ENCODE measurements at regions not wholly inside any gene's neighbourhood (a gene's known extent, or its start where the extent isn't known, plus 50 kb on each side); places are given as distances from the start of the nearest gene placed in this dataset.

DNA sequence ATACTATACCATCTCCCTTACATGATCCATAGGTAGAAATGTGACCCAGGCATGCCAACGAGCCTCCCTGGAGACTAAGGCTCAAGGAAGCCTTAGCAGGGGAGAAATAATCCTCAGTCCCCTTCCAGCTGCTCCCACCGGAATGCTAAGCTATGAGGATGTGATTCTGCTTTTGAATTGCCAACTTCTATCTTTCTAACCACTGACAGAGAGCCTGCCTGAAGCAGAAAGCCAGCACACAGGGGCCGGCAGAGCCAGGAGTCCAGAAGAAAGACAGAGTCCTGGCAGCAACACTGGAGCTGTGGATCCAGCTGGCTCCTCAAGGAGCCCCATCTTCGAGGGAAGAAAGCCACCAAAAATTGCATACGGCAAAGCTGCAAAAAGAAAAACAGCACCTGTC lies 579.6 kb upstream of the CDH5 start:
- H4K20me1 ChIP-seq (ENCODE audit: insufficient read depth, poor library complexity, severe bottlenecking), result no peaks in the 10 kb centered on the region
- no peak overlapping the region for H3K4me3 ChIP-seq
- no peak overlapping the region for H3K4me2 ChIP-seq
- no peak for DNase-seq (ENCODE audit: low spot score)
- H3K4me1 ChIP-seq (ENCODE audit: insufficient read depth), result peaks cover 7% of the 10 kb centered on the region
- H3K9me2 ChIP-seq (replicated peaks; ENCODE audit: insufficient read depth), result no peaks in the 10 kb centered on the region
- no peaks in the 10 kb centered on the region for H3K27me3 ChIP-seq
- H3K27ac ChIP-seq, result no peak overlapping the region
- no peak overlapping the region for H2AFZ ChIP-seq
- TF ChIP-seq EZH2 (IDR thresholded peaks at IDR 0.05; ENCODE audit: borderline replicate concordance), result no peak
- TF ChIP-seq, protein P1, sequence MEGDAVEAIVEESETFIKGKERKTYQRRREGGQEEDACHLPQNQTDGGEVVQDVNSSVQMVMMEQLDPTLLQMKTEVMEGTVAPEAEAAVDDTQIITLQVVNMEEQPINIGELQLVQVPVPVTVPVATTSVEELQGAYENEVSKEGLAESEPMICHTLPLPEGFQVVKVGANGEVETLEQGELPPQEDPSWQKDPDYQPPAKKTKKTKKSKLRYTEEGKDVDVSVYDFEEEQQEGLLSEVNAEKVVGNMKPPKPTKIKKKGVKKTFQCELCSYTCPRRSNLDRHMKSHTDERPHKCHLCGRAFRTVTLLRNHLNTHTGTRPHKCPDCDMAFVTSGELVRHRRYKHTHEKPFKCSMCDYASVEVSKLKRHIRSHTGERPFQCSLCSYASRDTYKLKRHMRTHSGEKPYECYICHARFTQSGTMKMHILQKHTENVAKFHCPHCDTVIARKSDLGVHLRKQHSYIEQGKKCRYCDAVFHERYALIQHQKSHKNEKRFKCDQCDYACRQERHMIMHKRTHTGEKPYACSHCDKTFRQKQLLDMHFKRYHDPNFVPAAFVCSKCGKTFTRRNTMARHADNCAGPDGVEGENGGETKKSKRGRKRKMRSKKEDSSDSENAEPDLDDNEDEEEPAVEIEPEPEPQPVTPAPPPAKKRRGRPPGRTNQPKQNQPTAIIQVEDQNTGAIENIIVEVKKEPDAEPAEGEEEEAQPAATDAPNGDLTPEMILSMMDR (IDR thresholded peaks at IDR 0.05; ENCODE audit: poor library complexity), result no peak
- TF ChIP-seq EZH2phosphoT487 (IDR thresholded peaks at IDR 0.05; ENCODE audit: low read depth, severe bottlenecking, unreplicated experiment), result no peak
- 32% methylated on average over 5 of the region's 5 CpGs for WGBS (ENCODE audit: low lambda C conversion rate, missing lambda C conversion rate)
- no peaks in the 10 kb centered on the region for H3K79me2 ChIP-seq
- no peaks in the 10 kb centered on the region for H3K36me3 ChIP-seq (replicated peaks; ENCODE audit: insufficient read depth, low read depth)
- no peaks in the 10 kb centered on the region for H3K9me3 ChIP-seq (ENCODE audit: low read depth)

DNA sequence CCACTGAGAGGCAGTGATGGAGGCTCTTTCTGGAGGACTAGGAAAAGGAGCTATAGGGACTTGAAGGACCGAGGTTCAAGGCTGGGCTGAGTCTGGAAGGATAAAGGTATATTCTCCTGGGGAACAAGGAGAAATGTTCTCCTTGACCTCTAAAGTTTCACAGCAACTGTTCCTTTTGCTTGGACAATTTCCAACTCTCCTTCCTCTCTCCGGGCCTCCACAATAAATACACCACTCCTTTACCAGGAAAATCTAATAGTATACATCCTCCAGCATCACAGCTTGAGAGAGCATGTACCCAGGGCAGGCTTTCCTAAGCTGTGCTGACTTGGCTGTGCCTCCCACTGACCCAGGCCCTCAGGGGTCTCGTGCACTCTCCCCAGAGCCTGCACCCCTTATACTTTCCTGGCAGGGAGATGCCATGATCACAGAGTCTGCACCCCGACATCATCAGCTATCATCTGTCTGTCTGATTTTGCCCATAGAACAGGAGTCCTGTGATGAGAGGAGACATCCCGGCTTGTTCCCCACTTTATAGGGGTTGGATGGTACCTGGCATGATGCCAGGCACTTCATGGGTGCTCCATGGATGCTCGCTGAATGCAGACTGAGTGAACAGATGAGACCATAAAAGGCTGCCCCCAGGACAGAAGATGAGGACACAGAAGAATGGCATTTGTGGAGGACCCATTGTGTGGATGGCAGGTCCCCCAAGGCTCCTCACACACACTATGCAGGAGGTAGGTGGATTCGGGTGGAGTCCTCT lies 582.6 kb upstream of the CDH5 start:
- Histone ChIP-seq H2AFZ (no peak overlapping the region), H3K4me3 (no peak overlapping the region), H3K9me3 (ENCODE audit: low read depth) (no peaks in the 10 kb centered on the region), H3K36me3 (replicated peaks; ENCODE audit: insufficient read depth, low read depth) (no peaks in the 10 kb centered on the region), H3K27me3 (no peaks in the 10 kb centered on the region), H3K9me2 (replicated peaks; ENCODE audit: insufficient read depth) (no peaks in the 10 kb centered on the region), H3K4me1 (ENCODE audit: insufficient read depth) (peaks cover 13% of the 10 kb centered on the region), H4K20me1 (ENCODE audit: insufficient read depth, poor library complexity, severe bottlenecking) (no peaks in the 10 kb centered on the region), H3K4me2 (no peak overlapping the region), H3K79me2 (no peaks in the 10 kb centered on the region), H3K27ac (no peak overlapping the region)
- DNase-seq (ENCODE audit: low spot score), result no peak
- 78% methylated on average over 7 of the region's 7 CpGs for WGBS (ENCODE audit: low lambda C conversion rate, missing lambda C conversion rate)
- TF ChIP-seq EZH2phosphoT487 (IDR thresholded peaks at IDR 0.05; ENCODE audit: low read depth, severe bottlenecking, unreplicated experiment) (no peak), EZH2 (IDR thresholded peaks at IDR 0.05; ENCODE audit: borderline replicate concordance) (no peak)
- TF ChIP-seq, protein P1 (IDR thresholded peaks at IDR 0.05; ENCODE audit: poor library complexity), result no peak

DNA sequence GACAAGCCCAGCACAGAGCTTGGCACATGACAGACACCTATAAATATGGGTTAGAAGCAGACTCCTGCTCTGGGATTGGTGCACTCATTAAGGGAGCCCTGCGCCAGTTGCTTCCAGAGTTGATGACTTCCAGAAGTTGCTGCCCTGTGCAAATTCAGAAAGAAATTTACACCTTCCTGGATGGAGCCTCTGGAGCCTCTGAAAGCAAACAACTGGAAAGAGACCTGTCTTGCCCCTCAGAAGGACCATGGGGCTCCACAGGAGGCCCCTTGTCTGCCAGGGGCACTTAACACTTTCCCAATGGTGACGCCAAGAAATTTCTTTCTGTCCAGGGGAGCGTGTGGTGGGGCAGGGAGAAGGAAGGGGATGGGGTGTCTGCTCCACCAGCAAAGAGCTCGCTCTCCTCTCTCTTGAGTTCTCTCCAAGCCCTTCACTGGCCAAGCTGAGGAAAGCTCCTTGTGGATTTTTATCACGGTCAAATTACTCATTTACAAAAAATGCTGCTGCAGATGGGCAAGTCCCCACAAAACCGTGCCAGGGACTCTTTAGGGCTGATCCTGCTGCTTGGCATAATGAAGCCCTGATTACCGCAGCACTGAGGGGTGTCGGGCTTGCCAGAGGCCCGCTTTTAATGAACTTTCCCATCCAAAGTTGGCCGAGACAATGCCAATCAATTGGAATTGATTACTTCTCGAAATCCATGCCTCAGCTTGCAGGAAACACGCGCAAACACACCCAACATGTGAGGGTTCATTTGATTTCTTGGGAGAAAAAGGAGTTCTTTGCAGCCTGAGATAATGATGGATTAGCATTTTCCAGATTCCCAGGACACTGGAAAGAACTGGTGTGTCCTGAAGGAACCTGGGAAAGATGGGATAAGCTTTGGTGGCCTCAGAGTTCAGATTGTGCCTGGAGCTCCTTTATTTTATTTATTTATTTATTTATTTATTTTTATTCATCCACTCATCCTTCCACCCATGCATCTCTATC lies 583.6 kb upstream of the CDH5 start:
- H2AFZ ChIP-seq, result no peak overlapping the region
- H3K4me2 ChIP-seq, result no peak overlapping the region
- H3K9me3 ChIP-seq (ENCODE audit: low read depth), result no peaks in the 10 kb centered on the region
- H3K79me2 ChIP-seq, result no peaks in the 10 kb centered on the region
- no peaks in the 10 kb centered on the region for H4K20me1 ChIP-seq (ENCODE audit: insufficient read depth, poor library complexity, severe bottlenecking)
- TF ChIP-seq EZH2phosphoT487 (IDR thresholded peaks at IDR 0.05; ENCODE audit: low read depth, severe bottlenecking, unreplicated experiment) (no peak), EZH2 (IDR thresholded peaks at IDR 0.05; ENCODE audit: borderline replicate concordance) (no peak)
- TF ChIP-seq, protein P1 (IDR thresholded peaks at IDR 0.05; ENCODE audit: poor library complexity), result no peak
- peaks cover 13% of the 10 kb centered on the region for H3K4me1 ChIP-seq (ENCODE audit: insufficient read depth)
- no peak for DNase-seq (ENCODE audit: low spot score)
- H3K36me3 ChIP-seq (replicated peaks; ENCODE audit: insufficient read depth, low read depth), result no peaks in the 10 kb centered on the region
- WGBS (ENCODE audit: low lambda C conversion rate, missing lambda C conversion rate), result 81% methylated on average over 13 of the region's 13 CpGs
- no peaks in the 10 kb centered on the region for H3K27me3 ChIP-seq
- no peak overlapping the region for H3K27ac ChIP-seq
- H3K4me3 ChIP-seq, result no peak overlapping the region
- H3K9me2 ChIP-seq (replicated peaks; ENCODE audit: insufficient read depth), result no peaks in the 10 kb centered on the region
